Endothelial cell (in vitro differentiated cells): ENCODE measurements at regions not wholly inside any gene's neighbourhood (a gene's known extent, or its start where the extent isn't known, plus 50 kb on each side); places are given as distances from the start of the nearest gene placed in this dataset.
"Not testable (repeated sequence)": the region's sequence is repeated elsewhere in the genome, so short reads cannot be mapped to it uniquely, and the experiment has no call there.

Experiments used
- DNase-seq: peaks from one replicate; pipeline ENCODE4 v3.0.0; 2021; ENCODE audit warnings: low spot score
- H3K27ac Mint-ChIP-seq: one replicate; pipeline ENCODE4 v1.8.0; 2021; ENCODE audit warnings: mixed read lengths, inconsistent platforms; ENCODE audit not compliant: unreplicated experiment
- H3K27me3 Mint-ChIP-seq: one replicate; pipeline ENCODE4 v1.8.0; 2021; ENCODE audit warnings: mild to moderate bottlenecking, moderate library complexity, mixed read lengths, inconsistent platforms; ENCODE audit not compliant: unreplicated experiment
- H3K36me3 Mint-ChIP-seq: one replicate; pipeline ENCODE4 v1.8.0; 2021; ENCODE audit warnings: mild to moderate bottlenecking, low read depth, mixed read lengths, inconsistent platforms; ENCODE audit not compliant: unreplicated experiment
- H3K4me1 Mint-ChIP-seq: one replicate; pipeline ENCODE4 v1.8.0; 2021; ENCODE audit warnings: mild to moderate bottlenecking, mixed read lengths, inconsistent platforms; ENCODE audit not compliant: unreplicated experiment
- H3K4me3 Mint-ChIP-seq: one replicate; pipeline ENCODE4 v1.8.0; 2021; ENCODE audit warnings: mild to moderate bottlenecking, mixed read lengths, inconsistent platforms; ENCODE audit not compliant: unreplicated experiment
- H3K9me3 Mint-ChIP-seq: one replicate; pipeline ENCODE4 v1.8.0; 2021; ENCODE audit warnings: mixed read lengths, inconsistent platforms; ENCODE audit not compliant: unreplicated experiment
- CTCF ChIP-seq: fragments of 200-600 bp; sonication (generic); IDR thresholded peaks from one replicate; pipeline ENCODE4 v1.5.0; 2021; ENCODE audit warnings: antibody characterized with exemption; ENCODE audit not compliant: unreplicated experiment

- Mint-ChIP-seq H3K4me3 (no peak overlapping the region), H3K36me3 (peaks cover 7% of the 10 kb centered on the region), H3K27me3 (peaks cover 4% of the 10 kb centered on the region), H3K27ac (no peak overlapping the region), H3K4me1 (peaks cover 14% of the 10 kb centered on the region), H3K9me3 (no peaks in the 10 kb centered on the region)
- TF ChIP-seq CTCF, result no peak
- no peak for DNase-seq
These were observed 268.3 kb downstream of the MEX3B start for GRCh38 chr15:81777546-81777945.

- H3K36me3 Mint-ChIP-seq, result peaks cover 6% of the 10 kb centered on the region
- TF ChIP-seq CTCF, result no peak
- DNase-seq, result no peak
These were observed 268.8 kb downstream of the MEX3B start for GRCh38 chr15:81776976-81777375.

GRCh38 chr15:81775779-81776178, 270.0 kb downstream of the MEX3B start:
- not testable (repeated sequence) for H3K27me3 Mint-ChIP-seq, DNase-seq, H3K4me3 Mint-ChIP-seq, H3K36me3 Mint-ChIP-seq, H3K27ac Mint-ChIP-seq, H3K9me3 Mint-ChIP-seq
- peaks cover 14% of the 10 kb centered on the region for H3K4me1 Mint-ChIP-seq

More at GRCh38 chr15:81776976-81777375, 268.8 kb downstream of the MEX3B start:
- H3K4me3 Mint-ChIP-seq, result no peak overlapping the region
- H3K27me3 Mint-ChIP-seq, result peaks cover 3% of the 10 kb centered on the region
- H3K4me1 Mint-ChIP-seq, result peaks cover 14% of the 10 kb centered on the region
- no peak overlapping the region for H3K27ac Mint-ChIP-seq
- H3K9me3 Mint-ChIP-seq, result no peaks in the 10 kb centered on the region

- no peak for TF ChIP-seq CTCF
- Mint-ChIP-seq H3K9me3 (no peaks in the 10 kb centered on the region), H3K27ac (no peak overlapping the region), H3K4me1 (peaks cover 14% of the 10 kb centered on the region), H3K27me3 (no peaks in the 10 kb centered on the region), H3K36me3 (peaks cover 5% of the 10 kb centered on the region), H3K4me3 (no peak overlapping the region)
- DNase-seq, result no peak
These were observed 271.5 kb downstream of the MEX3B start for GRCh38 chr15:81774309-81774708.

GRCh38 chr15:81768773-81769172, 277.0 kb downstream of the MEX3B start:
- no peak for DNase-seq
- no peak overlapping the region for H3K4me3 Mint-ChIP-seq
- peaks cover 5% of the 10 kb centered on the region for H3K36me3 Mint-ChIP-seq
- H3K4me1 Mint-ChIP-seq, result peaks cover 2% of the 10 kb centered on the region
- no peak overlapping the region for H3K27ac Mint-ChIP-seq
- no peaks in the 10 kb centered on the region for H3K27me3 Mint-ChIP-seq
- no peak for TF ChIP-seq CTCF
- no peaks in the 10 kb centered on the region for H3K9me3 Mint-ChIP-seq
